GM12874 (cell line): ENCODE measurements at regions not wholly inside any gene's neighbourhood (a gene's known extent, or its start where the extent isn't known, plus 50 kb on each side); places are given as distances from the start of the nearest gene placed in this dataset.

ENCODE experiments used
- CTCF ChIP-seq: IDR thresholded peaks from 2 replicates; pipeline ENCODE4 v1.5.1; 2011; ENCODE audit warnings: low read depth, mild to moderate bottlenecking, control low read depth, low read length, moderate library complexity; ENCODE audit not compliant: insufficient read depth

GRCh38 chr13:50448535-50448998, 394.9 kb downstream of the DLEU7 start:
- no peak for TF ChIP-seq CTCF

GRCh38 chr13:50449465-50449864, 394.0 kb downstream of the DLEU7 start:
- TF ChIP-seq CTCF: no peak

- no peak for TF ChIP-seq CTCF
These were observed 393.2 kb downstream of the DLEU7 start for GRCh38 chr13:50450279-50450678.

- no peak for TF ChIP-seq CTCF
These were observed 391.9 kb downstream of the DLEU7 start for GRCh38 chr13:50451609-50452008.

- no peak for TF ChIP-seq CTCF
These were observed 391.5 kb downstream of the DLEU7 start for GRCh38 chr13:50452028-50452427.

- no peak for TF ChIP-seq CTCF
These were observed 390.7 kb downstream of the DLEU7 start for GRCh38 chr13:50452756-50453155.

- no peak for TF ChIP-seq CTCF
These were observed 390.3 kb downstream of the DLEU7 start for GRCh38 chr13:50453188-50453587.

- TF ChIP-seq CTCF: no peak
These were observed 387.4 kb downstream of the DLEU7 start for GRCh38 chr13:50456111-50456510.
